PFSK-1 (cell line): ENCODE measurements at regions not wholly inside any gene's neighbourhood (a gene's known extent, or its start where the extent isn't known, plus 50 kb on each side); places are given as distances from the start of the nearest gene placed in this dataset.

Experiments used
- FOXP2 ChIP-seq: optimal IDR thresholded peaks from 2 replicates; pipeline ENCODE3; 2011; ENCODE audit warnings: borderline replicate concordance, control low read depth, inconsistent platforms; ENCODE audit not compliant: insufficient read depth; ENCODE audit errors: extremely low read length, extremely low read depth
- POLR2AphosphoS5 ChIP-seq: IDR thresholded peaks from 2 replicates; pipeline ENCODE4 v1.6.1; 2012; ENCODE audit warnings: low read depth, mild to moderate bottlenecking, control low read depth, low read length, moderate library complexity
- REST ChIP-seq, 2 experiments: IDR thresholded peaks; 2 replicates each; pipeline versions ENCODE4 v1.6.1 to v1.8.0; 2011 to 2012; ENCODE audit warnings: low read depth in 2 of 2, low read length in 2 of 2, control low read depth in 1 of 2, inconsistent platforms in 1 of 2, mild to moderate bottlenecking in 1 of 2, moderate library complexity in 1 of 2; ENCODE audit not compliant: insufficient read depth in 1 of 2
- SIN3A ChIP-seq: IDR thresholded peaks from 2 replicates; pipeline ENCODE4 v1.6.1; 2012; ENCODE audit warnings: mild to moderate bottlenecking, low read length, moderate library complexity, borderline replicate concordance; ENCODE audit not compliant: insufficient read depth
- TAF1 ChIP-seq: IDR thresholded peaks from 2 replicates; pipeline ENCODE4 v1.6.1; 2012; ENCODE audit warnings: low read length, control low read depth, borderline replicate concordance; ENCODE audit not compliant: insufficient read depth

- TF ChIP-seq TAF1 (no peak), REST (IDR thresholded peaks at IDR 0.05; ENCODE audit: insufficient read depth in 1 of 2, low read depth in 2 of 2, low read length in 2 of 2) (no peak), POLR2AphosphoS5 (no peak), SIN3A (no peak)
Measured at GRCh38 chr2:196369967-196370366, 198.6 kb upstream of the STK17B start.

- TF ChIP-seq TAF1 (no peak), SIN3A (no peak), POLR2AphosphoS5 (no peak), FOXP2 (no peak), REST (IDR thresholded peaks at IDR 0.05; ENCODE audit: insufficient read depth in 1 of 2, low read depth in 2 of 2, low read length in 2 of 2) (no peak)
Measured at GRCh38 chr2:196370381-196370780, 199.0 kb upstream of the STK17B start.

GRCh38 chr2:196372276-196372809 is 201.0 kb upstream of the STK17B start:
- TF ChIP-seq FOXP2 (no peak), TAF1 (no peak), SIN3A (no peak), POLR2AphosphoS5 (no peak), REST (IDR thresholded peaks at IDR 0.05; ENCODE audit: insufficient read depth in 1 of 2, low read depth in 2 of 2, low read length in 2 of 2) (no peak)

GRCh38 chr2:196372811-196373664 is 201.7 kb upstream of the STK17B start:
- TF ChIP-seq REST (IDR thresholded peaks at IDR 0.05; ENCODE audit: insufficient read depth in 1 of 2, low read depth in 2 of 2, low read length in 2 of 2) (no peak), FOXP2 (no peak), TAF1 (no peak), POLR2AphosphoS5 (no peak), SIN3A (no peak)
